HG03103 (cell line): ENCODE measurements at regions not wholly inside any gene's neighbourhood (a gene's known extent, or its start where the extent isn't known, plus 50 kb on each side); places are given as distances from the start of the nearest gene placed in this dataset.
"Not testable (repeated sequence)": the region's sequence is repeated elsewhere in the genome, so short reads cannot be mapped to it uniquely, and the experiment has no call there.

Source experiments
- ATAC-seq: cut with Tn5 transposase; IDR thresholded peaks from one replicate; pipeline ENCODE4 v1.9.1; 2021; ENCODE audit warnings: low read depth; ENCODE audit not compliant: unreplicated experiment

- ATAC-seq = no peak
Observed at GRCh38 chr13:83024955-83025594, 857.2 kb downstream of the SLITRK1 start.

GRCh38 chr13:83024232-83024631 lies 858.0 kb downstream of the SLITRK1 start:
- no peak for ATAC-seq

GRCh38 chr13:83019986-83020385 lies 862.3 kb downstream of the SLITRK1 start:
- ATAC-seq = no peak

- no peak for ATAC-seq
Observed at GRCh38 chr13:83009987-83010386, 872.3 kb downstream of the SLITRK1 start.

- ATAC-seq = no peak
Observed at GRCh38 chr13:83008212-83008929, 873.9 kb downstream of the SLITRK1 start.

GRCh38 chr13:83007226-83007625 lies 875.0 kb downstream of the SLITRK1 start:
- no peak for ATAC-seq

GRCh38 chr13:83003185-83003584 lies 879.1 kb downstream of the SLITRK1 start:
- ATAC-seq = no peak

GRCh38 chr13:82993417-82993816 lies 888.9 kb downstream of the SLITRK1 start:
- ATAC-seq = no peak

- no peak for ATAC-seq
Observed at GRCh38 chr13:82976499-82976898, 905.8 kb downstream of the SLITRK1 start.

- no peak for ATAC-seq
Observed at GRCh38 chr13:82963226-82964099, 918.8 kb downstream of the SLITRK1 start.

GRCh38 chr13:82962397-82962796 lies 919.9 kb downstream of the SLITRK1 start:
- no peak for ATAC-seq

GRCh38 chr13:82961757-82962156 lies 920.5 kb downstream of the SLITRK1 start:
- ATAC-seq = no peak

GRCh38 chr13:82952336-82952735 lies 929.9 kb downstream of the SLITRK1 start:
- not testable (repeated sequence) for ATAC-seq

GRCh38 chr13:82947683-82948082 lies 934.6 kb downstream of the SLITRK1 start:
- ATAC-seq = no peak

- no peak for ATAC-seq
Observed at GRCh38 chr13:82947191-82947621, 935.1 kb downstream of the SLITRK1 start.

GRCh38 chr13:82938644-82939043 lies 943.6 kb downstream of the SLITRK1 start:
- ATAC-seq = no peak

- ATAC-seq = no peak
Observed at GRCh38 chr13:82934000-82934399, 948.3 kb downstream of the SLITRK1 start.

- ATAC-seq = no peak
Observed at GRCh38 chr13:82925114-82925513, 957.2 kb downstream of the SLITRK1 start.

GRCh38 chr13:82917984-82918383 lies 964.3 kb downstream of the SLITRK1 start:
- ATAC-seq = no peak

- no peak for ATAC-seq
Observed at GRCh38 chr13:82912564-82912963, 969.7 kb downstream of the SLITRK1 start.

- ATAC-seq = no peak
Observed at GRCh38 chr13:82905071-82905470, 977.2 kb downstream of the SLITRK1 start.
